ENCODE measurements at regions not wholly inside any gene's neighbourhood (a gene's known extent, or its start where the extent isn't known, plus 50 kb on each side); places are given as distances from the start of the nearest gene placed in this dataset.

- FAIRE-seq: no peak
- ChIA-PET CTCF (ENCODE audit: partially characterized antibody) (interaction anchor here (1.6 kb wide), 1 partner anchor 26 kb away, joined by 9 read pairs; no protein-coding TSS in a partner anchor), POLR2A (ENCODE audit: partially characterized antibody) (no interaction called here)
- no peaks in the 10 kb centered on the region for H3K36me3 ChIP-seq (ENCODE audit: control insufficient read depth in 2 of 4, insufficient read depth in 4 of 4, low read length in 3 of 4)
- H2BK20ac ChIP-seq (ENCODE audit: low read length): no peak overlapping the region
- H4K8ac ChIP-seq (ENCODE audit: extremely low read depth, insufficient read depth, low read length): no peak overlapping the region
- H2BK120ac ChIP-seq (replicated peaks; ENCODE audit: low read depth, low read length): no peak overlapping the region
- no peak overlapping the region for H3K9ac ChIP-seq (replicated peaks in 1 of 4; ENCODE audit: extremely low read depth in 1 of 4, low read depth in 3 of 4, low read length in 3 of 4)
- no peaks in the 10 kb centered on the region for H3K79me2 ChIP-seq (ENCODE audit: control insufficient read depth in 1 of 2, insufficient read depth in 2 of 2, low read length in 2 of 2)
- H3K18ac ChIP-seq (ENCODE audit: extremely low read depth, low read length): no peak overlapping the region
- H2AFZ ChIP-seq (ENCODE audit: low read length): no peak overlapping the region
- no peaks in the 10 kb centered on the region for H3K79me1 ChIP-seq (ENCODE audit: low read depth, low read length)
- H3K27me3 ChIP-seq (replicated peaks in 1 of 4; ENCODE audit: control insufficient read depth in 3 of 4, extremely low read depth in 1 of 4, insufficient read depth in 3 of 4, low read length in 3 of 4): no peaks in the 10 kb centered on the region
- no peak overlapping the region for H2BK5ac ChIP-seq (ENCODE audit: low read depth, low read length)
- no peak overlapping the region for H4K5ac ChIP-seq (ENCODE audit: insufficient read length, low read depth, low read length)
- no peaks in the 10 kb centered on the region for H3K9me3 ChIP-seq (ENCODE audit: insufficient read depth in 2 of 2, low read depth in 1 of 2, low read length in 1 of 2)
- no peaks in the 10 kb centered on the region for H3K4me1 ChIP-seq (replicated peaks in 1 of 4; ENCODE audit: control insufficient read depth in 3 of 4, insufficient read depth in 4 of 4, low read length in 3 of 4)
- no peak overlapping the region for H3K4me2 ChIP-seq (ENCODE audit: insufficient read depth in 1 of 2, low read depth in 2 of 2, low read length in 2 of 2)
- H4K91ac ChIP-seq (replicated peaks; ENCODE audit: insufficient read length, low read length): no peak overlapping the region
- no peak overlapping the region for H3K23ac ChIP-seq (ENCODE audit: insufficient read length)
- no peak overlapping the region for H3K4ac ChIP-seq (replicated peaks; ENCODE audit: insufficient read length, low read depth, low read length)
- DNase-seq (ENCODE audit: low read depth in 1 of 2, low spot score in 2 of 2): no peak
- no peak overlapping the region for H3K14ac ChIP-seq (ENCODE audit: insufficient read length)
- no peak overlapping the region for H3K56ac ChIP-seq (replicated peaks; ENCODE audit: insufficient read length, low read depth, low read length)
- 95% methylated on average over 1 of the region's 1 CpG; no CpG with 5 or more reads in 1 of the 2 experiments for WGBS, 2 experiments (ENCODE audit: extremely low coverage in 1 of 2, insufficient coverage in 1 of 2, insufficient read length in 1 of 2, insufficient replicate concordance in 2 of 2, low coverage in 1 of 2, low lambda C conversion rate in 2 of 2, missing lambda C conversion rate in 1 of 2)
- H4K20me1 ChIP-seq (replicated peaks in 1 of 2; ENCODE audit: control insufficient read depth in 1 of 2, insufficient read depth in 2 of 2, low read length in 2 of 2): no peaks in the 10 kb centered on the region
- no peak overlapping the region for H2BK15ac ChIP-seq (ENCODE audit: low read length)
- H3K4me3 ChIP-seq (ENCODE audit: extremely low read depth in 1 of 4, insufficient read depth in 2 of 4, low read depth in 3 of 4, low read length in 4 of 4): no peak overlapping the region
- no peak overlapping the region for H3K27ac ChIP-seq (ENCODE audit: low read depth, low read length)
- H2AK5ac ChIP-seq (ENCODE audit: low read depth, low read length): no peak overlapping the region
- H2BK12ac ChIP-seq (ENCODE audit: low read depth, low read length): no peak overlapping the region
- H3K23me2 ChIP-seq (ENCODE audit: low read depth, low read length): no peaks in the 10 kb centered on the region
- TF ChIP-seq RNF2 (IDR thresholded peaks at IDR 0.05; ENCODE audit: borderline replicate concordance, low read depth, low read length, missing control alignments, poor library complexity, severe bottlenecking) (no peak), SAP30 (IDR thresholded peaks at IDR 0.05; ENCODE audit: insufficient read depth, insufficient replicate concordance, low read length) (no peak), NANOG (IDR thresholded peaks at IDR 0.05; ENCODE audit: insufficient read depth, low read depth, low read length, poor library complexity, severe bottlenecking) (no peak), SP2 (IDR thresholded peaks at IDR 0.05; ENCODE audit: low read length) (no peak), RFX5 (IDR thresholded peaks at IDR 0.05; ENCODE audit: borderline replicate concordance, low read depth, low read length) (no peak), GABPA (IDR thresholded peaks at IDR 0.05; ENCODE audit: borderline replicate concordance, insufficient read depth, low read length) (no peak), TAF1 (IDR thresholded peaks at IDR 0.05; ENCODE audit: low read depth, low read length) (no peak), FOSL1 (IDR thresholded peaks at IDR 0.05; ENCODE audit: insufficient read depth, low read depth, low read length) (no peak), ATF2 (IDR thresholded peaks at IDR 0.05; ENCODE audit: low read length) (no peak), BCL11A (IDR thresholded peaks at IDR 0.05; ENCODE audit: low read depth in 2 of 2, low read length in 2 of 2) (no peak), CEBPB (IDR thresholded peaks at IDR 0.05; ENCODE audit: low read depth, low read length) (no peak), KDM4A (IDR thresholded peaks at IDR 0.05; ENCODE audit: low read depth, low read length, severe bottlenecking) (no peak), TBP (IDR thresholded peaks at IDR 0.05; ENCODE audit: low read depth, low read length) (no peak)
Observed at GRCh38 chr1:239844833-239845232, 246.8 kb upstream of the FMN2 start.

All from H1 (cell line).